OCI-LY1 (cell line): ENCODE measurements at regions not wholly inside any gene's neighbourhood (a gene's known extent, or its start where the extent isn't known, plus 50 kb on each side); places are given as distances from the start of the nearest gene placed in this dataset.

Experiments
- H2AFZ ChIP-seq: fragments of 200-600 bp; sonication (generic), shearing (Covaris generic); 2 replicates; pipeline ENCODE4 v1.6.0; 2014; ENCODE audit warnings: antibody characterized with exemption, mild to moderate bottlenecking, low read length
- H3F3A ChIP-seq: fragments of 200-600 bp; sonication (generic), shearing (Covaris generic); 2 replicates; pipeline ENCODE4 v1.6.0; 2014; ENCODE audit warnings: mild to moderate bottlenecking, antibody characterized with exemption, low read length, moderate library complexity; ENCODE audit not compliant: insufficient read depth
- H3K27ac ChIP-seq: fragments of 200-600 bp; sonication (generic); 2 replicates; pipeline ENCODE4 v1.5.1; 2014; ENCODE audit warnings: low read length, mixed run types, mild to moderate bottlenecking, low read depth; ENCODE audit not compliant: poor library complexity, severe bottlenecking
- H3K27me3 ChIP-seq: fragments of 200-600 bp; sonication (generic); 2 replicates; pipeline ENCODE4 v1.6.0; 2014; ENCODE audit warnings: antibody characterized with exemption, mild to moderate bottlenecking, low read length, moderate library complexity; ENCODE audit not compliant: insufficient read depth
- H3K36me3 ChIP-seq: fragments of 200-600 bp; sonication (generic); 2 replicates; pipeline ENCODE4 v1.6.1; 2014; ENCODE audit warnings: mild to moderate bottlenecking, antibody characterized with exemption, low read length, moderate library complexity, mixed read lengths; ENCODE audit not compliant: insufficient read depth
- H3K4me1 ChIP-seq: fragments of 200-600 bp; sonication (generic); 2 replicates; pipeline ENCODE4 v1.5.1; 2014; ENCODE audit warnings: mild to moderate bottlenecking, low read length, moderate library complexity; ENCODE audit not compliant: insufficient read depth, severe bottlenecking
- H3K4me2 ChIP-seq: fragments of 200-600 bp; sonication (generic), shearing (Covaris generic); 2 replicates; pipeline ENCODE4 v1.6.1; 2014; ENCODE audit warnings: low read length
- H3K4me3 ChIP-seq: fragments of 200-600 bp; sonication (generic); 2 replicates; pipeline ENCODE4 v1.5.1; 2014; ENCODE audit warnings: low read length, low read depth, mild to moderate bottlenecking, mixed read lengths; ENCODE audit not compliant: poor library complexity, severe bottlenecking
- H3K79me2 ChIP-seq: fragments of 200-600 bp; shearing (Covaris generic); 2 replicates; pipeline ENCODE4 v1.6.1; 2016; ENCODE audit warnings: mixed run types, low read length, mixed read lengths; ENCODE audit not compliant: insufficient read depth
- H3K9ac ChIP-seq: fragments of 200-600 bp; sonication (generic), shearing (Covaris generic); 2 replicates; pipeline ENCODE4 v1.6.1; 2014; ENCODE audit warnings: mild to moderate bottlenecking, low read length, mixed read lengths
- H3K9me2 ChIP-seq: fragments of 200-600 bp; sonication (generic), shearing (Covaris generic); 2 replicates; pipeline ENCODE4 v1.6.1; 2014; ENCODE audit warnings: low read depth, mild to moderate bottlenecking, low read length, mixed read lengths
- H3K9me3 ChIP-seq: fragments of 200-600 bp; shearing (Covaris generic); 2 replicates; pipeline ENCODE4 v1.6.1; 2014; ENCODE audit warnings: low read length, mixed read lengths
- H4K20me1 ChIP-seq: fragments of 200-600 bp; sonication (generic), shearing (Covaris generic); 2 replicates; pipeline ENCODE4 v1.6.0; 2016; ENCODE audit warnings: mild to moderate bottlenecking, low read length; ENCODE audit not compliant: insufficient read depth
- CTCF ChIP-seq: fragments of 200-600 bp; sonication (generic), shearing (Covaris generic); IDR thresholded peaks from 2 replicates; pipeline ENCODE4 v1.5.1; 2017; ENCODE audit warnings: mild to moderate bottlenecking, antibody characterized with exemption, low read length, moderate library complexity, mixed read lengths
- EZH2 ChIP-seq: fragments of 200-600 bp; sonication (generic), shearing (Covaris generic); IDR thresholded peaks from 2 replicates; pipeline ENCODE4 v1.8.0; 2017; ENCODE audit warnings: borderline replicate concordance, mixed run types, mild to moderate bottlenecking, antibody characterized with exemption, low read length, moderate library complexity, mixed read lengths

- H4K20me1 ChIP-seq = no peaks in the 10 kb centered on the region
- H3K4me3 ChIP-seq = no peak overlapping the region
- H3K4me1 ChIP-seq = no peaks in the 10 kb centered on the region
- H3K9ac ChIP-seq = no peak overlapping the region
- H3K36me3 ChIP-seq = no peaks in the 10 kb centered on the region
- no peak overlapping the region for H2AFZ ChIP-seq
- TF ChIP-seq EZH2 = no peak
- TF ChIP-seq CTCF = no peak
- H3K27ac ChIP-seq = no peak overlapping the region
- no peaks in the 10 kb centered on the region for H3K79me2 ChIP-seq
- no peaks in the 10 kb centered on the region for H3K27me3 ChIP-seq
- H3K4me2 ChIP-seq = no peak overlapping the region
- H3F3A ChIP-seq = no peaks in the 10 kb centered on the region
- no peaks in the 10 kb centered on the region for H3K9me3 ChIP-seq
- no peaks in the 10 kb centered on the region for H3K9me2 ChIP-seq
These were observed 583.6 kb downstream of the TMEM38B start for GRCh38 chr9:106277966-106278365.

GRCh38 chr9:106283769-106284168 lies 579.2 kb upstream of the ZNF462 start:
- Histone ChIP-seq H3K4me2 (no peak overlapping the region), H3K9ac (no peak overlapping the region), H3K9me2 (no peaks in the 10 kb centered on the region), H3K4me1 (no peaks in the 10 kb centered on the region), H3K79me2 (no peaks in the 10 kb centered on the region), H3K27me3 (no peaks in the 10 kb centered on the region; the same call in 1 of the 2 replicates), H3K36me3 (no peaks in the 10 kb centered on the region), H2AFZ (no peak overlapping the region), H4K20me1 (no peaks in the 10 kb centered on the region), H3K9me3 (no peaks in the 10 kb centered on the region), H3K4me3 (no peak overlapping the region), H3K27ac (no peak overlapping the region), H3F3A (no peaks in the 10 kb centered on the region)
- TF ChIP-seq CTCF (no peak), EZH2 (no peak)

- no peak overlapping the region for H3K4me3 ChIP-seq
- H3K9me2 ChIP-seq = no peaks in the 10 kb centered on the region
- no peaks in the 10 kb centered on the region for H3K4me1 ChIP-seq
- no peaks in the 10 kb centered on the region for H3F3A ChIP-seq
- TF ChIP-seq EZH2 (no peak), CTCF (no peak)
- H3K9ac ChIP-seq = no peak overlapping the region
- H3K9me3 ChIP-seq = no peaks in the 10 kb centered on the region
- H3K27ac ChIP-seq = no peak overlapping the region
- no peaks in the 10 kb centered on the region for H4K20me1 ChIP-seq
- no peak overlapping the region for H2AFZ ChIP-seq
- H3K36me3 ChIP-seq = no peaks in the 10 kb centered on the region
- no peaks in the 10 kb centered on the region for H3K79me2 ChIP-seq
- H3K27me3 ChIP-seq = no peaks in the 10 kb centered on the region; the same call in 1 of the 2 replicates
- H3K4me2 ChIP-seq = no peak overlapping the region
These were observed 578.7 kb upstream of the ZNF462 start for GRCh38 chr9:106284296-106284695.
